ENCODE measurements at regions not wholly inside any gene's neighbourhood (a gene's known extent, or its start where the extent isn't known, plus 50 kb on each side); places are given as distances from the start of the nearest gene placed in this dataset.

DNA sequence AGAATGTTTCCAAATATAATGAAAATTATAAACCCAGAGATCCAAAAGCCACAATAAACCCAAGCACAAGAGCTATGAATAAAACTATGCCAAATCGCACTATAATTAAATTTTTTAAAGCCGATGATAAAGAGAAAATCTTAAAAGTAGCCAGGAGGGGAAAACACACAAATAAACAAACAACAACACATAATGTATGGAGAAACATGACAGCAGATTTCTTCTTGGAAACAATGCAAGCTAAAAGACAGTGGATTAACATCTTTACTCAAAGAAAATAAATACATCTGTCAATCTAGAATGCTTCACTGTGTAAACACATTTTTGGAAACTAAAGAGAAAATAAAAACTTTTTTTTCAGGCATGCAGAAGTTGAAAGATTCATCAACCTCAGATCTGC lies 53.0 kb upstream of the SMOX start:
- CTCF ChIA-PET, result interaction anchor here (0.6 to 2.3 kb wide), 4 partner anchors 11 to 512 kb away, joined by 3 to 5 read pairs (median 4); no protein-coding TSS in a partner anchor
- TF ChIP-seq ZNF24 (tag by site-specific recombination; IDR thresholded peaks at IDR 0.05) (no peak), SETDB1 (IDR thresholded peaks at IDR 0.05; ENCODE audit: insufficient read length, low read length) (peak; percentile 76)

DNA sequence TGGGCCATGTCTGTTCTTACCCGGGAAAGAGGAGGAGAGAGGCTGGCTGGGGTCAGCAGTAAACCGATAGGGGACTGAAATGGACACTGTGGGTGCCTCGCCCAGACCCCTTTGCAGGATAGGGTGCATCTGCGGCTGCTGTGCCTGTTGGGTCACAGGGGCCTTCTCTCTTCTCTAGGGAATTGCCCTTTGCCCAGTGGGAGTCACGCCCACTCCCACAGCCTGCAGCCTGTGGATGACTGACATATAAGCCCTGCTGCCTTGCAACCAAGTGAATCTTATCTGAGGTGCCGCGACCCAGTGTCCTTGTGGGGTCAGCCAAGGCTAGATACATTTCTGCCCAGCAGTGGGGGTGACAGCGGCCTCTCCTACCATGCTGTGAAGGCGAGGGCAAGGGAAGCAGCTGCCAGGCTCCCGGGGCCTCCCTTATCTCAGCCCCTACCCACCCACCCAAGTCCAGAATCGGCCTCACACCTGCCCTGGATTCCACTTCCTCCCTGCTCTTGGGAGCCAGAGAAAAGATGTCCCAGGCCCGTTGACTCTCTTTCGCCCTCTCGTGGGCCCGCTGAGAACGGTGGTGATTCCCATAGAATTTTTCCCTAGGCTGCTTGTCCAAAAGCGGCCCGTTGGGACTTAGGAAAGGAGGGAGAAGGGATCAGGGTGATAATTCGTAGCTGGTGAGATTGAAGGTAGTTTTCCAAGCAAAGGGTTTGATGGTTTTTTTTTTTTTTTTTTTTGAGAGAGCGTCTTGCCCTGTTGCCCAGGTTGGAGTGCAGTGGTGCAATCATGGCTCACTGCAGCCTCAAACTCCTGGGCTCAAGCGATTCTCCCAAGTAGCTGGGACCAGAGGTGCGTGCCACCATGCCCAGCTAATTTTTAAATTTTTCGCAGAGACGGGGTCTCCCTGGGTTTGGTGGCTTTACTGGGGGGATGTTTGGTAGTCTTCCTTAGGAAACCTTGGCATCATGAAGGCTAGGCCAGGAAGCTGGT lies 56.8 kb upstream of the SMOX start:
- no peak overlapping the region for H3K27ac ChIP-seq (ENCODE audit: extremely low read depth, low read depth, low read length)
- no peaks in the 10 kb centered on the region for H3K9me3 ChIP-seq (ENCODE audit: control insufficient read depth, insufficient read depth, low read depth, low read length)
- TF ChIP-seq SETDB1 (IDR thresholded peaks at IDR 0.05; ENCODE audit: insufficient read length, low read length) (no peak), ZNF654 (tag by site-specific recombination; IDR thresholded peaks at IDR 0.05; ENCODE audit: low read depth) (peak; percentile 13; the same call in 1 of the 2 replicates), ZNF146 (tag by site-specific recombination; IDR thresholded peaks at IDR 0.05) (no peak), ZNF404 (tag by site-specific recombination; IDR thresholded peaks at IDR 0.05) (no peak), ZNF394 (tag by site-specific recombination; IDR thresholded peaks at IDR 0.05; ENCODE audit: borderline replicate concordance) (no peak), ZFHX2 (tag by site-specific recombination; conservative IDR thresholded peaks at IDR 0.05) (peak; percentile 52), EGR2 (tag by site-specific recombination; IDR thresholded peaks at IDR 0.05; ENCODE audit: low read depth) (peak; percentile 47)
- TF ChIP-seq, protein P1, sequence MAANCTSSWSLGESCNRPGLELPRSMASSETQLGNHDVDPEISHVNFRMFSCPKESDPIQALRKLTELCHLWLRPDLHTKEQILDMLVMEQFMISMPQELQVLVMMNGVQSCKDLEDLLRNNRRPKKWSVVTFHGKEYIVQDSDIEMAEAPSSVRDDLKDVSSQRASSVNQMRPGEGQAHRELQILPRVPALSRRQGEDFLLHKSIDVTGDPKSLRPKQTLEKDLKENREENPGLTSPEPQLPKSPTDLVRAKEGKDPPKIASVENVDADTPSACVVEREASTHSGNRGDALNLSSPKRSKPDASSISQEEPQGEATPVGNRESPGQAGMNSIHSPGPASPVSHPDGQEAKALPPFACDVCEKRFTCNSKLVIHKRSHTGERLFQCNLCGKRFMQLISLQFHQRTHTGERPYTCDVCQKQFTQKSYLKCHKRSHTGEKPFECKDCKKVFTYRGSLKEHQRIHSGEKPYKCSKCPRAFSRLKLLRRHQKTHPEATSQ (tag by site-specific recombination; IDR thresholded peaks at IDR 0.05), result no peak
- POLR2A ChIA-PET, result interaction anchor here (0.7 kb wide), 2 partner anchors 252 to 324 kb away, joined by 3 to 5 read pairs; partner anchors contain the start of gene ADISSP
- no peaks in the 10 kb centered on the region for H3K4me1 ChIP-seq (ENCODE audit: control insufficient read depth, insufficient read depth, low read length)
- CTCF ChIA-PET, result interaction anchor here (0.6 to 1.6 kb wide), 30 partner anchors 8 to 1842 kb away, joined by 3 to 17 read pairs (median 3); no protein-coding TSS in a partner anchor
- no peaks in the 10 kb centered on the region for H3K36me3 ChIP-seq (ENCODE audit: control insufficient read depth in 2 of 2, insufficient read depth in 1 of 2, low read length in 2 of 2)
- H3K4me3 ChIP-seq (ENCODE audit: low read depth, low read length), result no peak overlapping the region

More for the DNA sequence above, 53.0 kb upstream of the SMOX start:
- POLR2A ChIA-PET, result no interaction called here
- Histone ChIP-seq H3K27ac (ENCODE audit: extremely low read depth, low read depth, low read length) (no peak overlapping the region), H3K4me1 (ENCODE audit: control insufficient read depth, insufficient read depth, low read length) (no peaks in the 10 kb centered on the region), H3K9me3 (ENCODE audit: control insufficient read depth, insufficient read depth, low read depth, low read length) (no peaks in the 10 kb centered on the region), H3K36me3 (ENCODE audit: control insufficient read depth in 2 of 2, insufficient read depth in 1 of 2, low read length in 2 of 2) (no peaks in the 10 kb centered on the region), H3K4me3 (ENCODE audit: low read depth, low read length) (no peak overlapping the region)

DNA sequence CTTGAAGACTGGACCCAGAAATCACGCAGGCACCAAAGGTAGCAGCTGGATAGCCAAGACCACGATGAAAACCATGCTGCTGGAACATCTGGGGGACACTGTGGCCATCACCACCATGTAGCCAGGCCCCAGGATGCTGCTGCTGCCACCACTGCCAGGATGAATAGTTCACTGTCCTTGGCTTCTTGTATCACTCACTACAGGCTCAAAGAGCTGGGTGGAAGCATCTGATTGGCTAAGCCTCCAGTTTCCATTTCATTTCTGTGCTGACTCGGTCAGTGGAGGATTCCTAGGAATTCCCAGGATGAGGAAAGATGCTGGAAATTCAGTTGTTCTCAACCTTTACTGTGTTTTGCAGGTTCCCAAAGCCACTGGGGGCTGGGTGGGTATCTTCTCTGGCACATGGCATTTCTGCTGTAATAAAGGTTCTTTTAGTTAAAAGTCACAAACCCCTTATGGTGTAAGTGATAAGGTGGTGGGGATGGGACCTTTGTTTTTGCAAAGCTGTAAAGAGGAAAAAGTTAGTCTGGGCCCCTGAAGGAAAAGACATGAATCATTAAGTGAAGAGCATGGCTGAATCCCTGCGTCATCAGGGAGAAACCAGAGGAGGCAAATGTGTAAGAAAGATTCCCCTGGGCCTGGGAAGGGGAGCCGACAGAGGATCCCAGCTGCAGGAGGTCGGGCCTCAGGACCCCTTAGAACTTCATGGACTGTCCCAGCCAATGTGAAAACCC lies 57.7 kb upstream of the SMOX start:
- no peaks in the 10 kb centered on the region for H3K36me3 ChIP-seq (ENCODE audit: control insufficient read depth in 2 of 2, insufficient read depth in 1 of 2, low read length in 2 of 2)
- TF ChIP-seq, protein P2, sequence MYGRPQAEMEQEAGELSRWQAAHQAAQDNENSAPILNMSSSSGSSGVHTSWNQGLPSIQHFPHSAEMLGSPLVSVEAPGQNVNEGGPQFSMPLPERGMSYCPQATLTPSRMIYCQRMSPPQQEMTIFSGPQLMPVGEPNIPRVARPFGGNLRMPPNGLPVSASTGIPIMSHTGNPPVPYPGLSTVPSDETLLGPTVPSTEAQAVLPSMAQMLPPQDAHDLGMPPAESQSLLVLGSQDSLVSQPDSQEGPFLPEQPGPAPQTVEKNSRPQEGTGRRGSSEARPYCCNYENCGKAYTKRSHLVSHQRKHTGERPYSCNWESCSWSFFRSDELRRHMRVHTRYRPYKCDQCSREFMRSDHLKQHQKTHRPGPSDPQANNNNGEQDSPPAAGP (tag by site-specific recombination; IDR thresholded peaks at IDR 0.05), result no peak
- TF ChIP-seq ZNF10 (tag by site-specific recombination; IDR thresholded peaks at IDR 0.05) (no peak), ZNF843 (tag by site-specific recombination; IDR thresholded peaks at IDR 0.05) (no peak), ZNF473 (tag by site-specific recombination; IDR thresholded peaks at IDR 0.05) (no peak), ZBTB21 (tag by site-specific recombination; IDR thresholded peaks at IDR 0.05) (no peak), ZNF621 (tag by site-specific recombination; IDR thresholded peaks at IDR 0.05) (no peak), ZBTB1 (tag by site-specific recombination; IDR thresholded peaks at IDR 0.05) (no peak), ZNF571 (tag by site-specific recombination; IDR thresholded peaks at IDR 0.05) (no peak), HOXC10 (CRISPR knock-in tag; IDR thresholded peaks at IDR 0.05) (no peak), HOXA7 (CRISPR knock-in tag; IDR thresholded peaks at IDR 0.05; ENCODE audit: borderline replicate concordance) (no peak), ZNF48 (tag by site-specific recombination; IDR thresholded peaks at IDR 0.05) (no peak), ZNF211 (tag by site-specific recombination; IDR thresholded peaks at IDR 0.05; ENCODE audit: low read depth) (no peak), ZNF366 (tag by site-specific recombination; conservative IDR thresholded peaks at IDR 0.05) (no peak), ZNF138 (tag by site-specific recombination; IDR thresholded peaks at IDR 0.05; ENCODE audit: borderline replicate concordance) (no peak), ZNF404 (tag by site-specific recombination; IDR thresholded peaks at IDR 0.05) (no peak)
- TF ChIP-seq, protein P3, sequence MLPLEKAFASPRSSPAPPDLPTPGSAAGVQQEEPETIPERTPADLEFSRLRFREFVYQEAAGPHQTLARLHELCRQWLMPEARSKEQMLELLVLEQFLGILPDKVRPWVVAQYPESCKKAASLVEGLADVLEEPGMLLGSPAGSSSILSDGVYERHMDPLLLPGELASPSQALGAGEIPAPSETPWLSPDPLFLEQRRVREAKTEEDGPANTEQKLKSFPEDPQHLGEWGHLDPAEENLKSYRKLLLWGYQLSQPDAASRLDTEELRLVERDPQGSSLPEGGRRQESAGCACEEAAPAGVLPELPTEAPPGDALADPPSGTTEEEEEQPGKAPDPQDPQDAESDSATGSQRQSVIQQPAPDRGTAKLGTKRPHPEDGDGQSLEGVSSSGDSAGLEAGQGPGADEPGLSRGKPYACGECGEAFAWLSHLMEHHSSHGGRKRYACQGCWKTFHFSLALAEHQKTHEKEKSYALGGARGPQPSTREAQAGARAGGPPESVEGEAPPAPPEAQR (tag by site-specific recombination; IDR thresholded peaks at IDR 0.05), result no peak
- no peaks in the 10 kb centered on the region for H3K4me1 ChIP-seq (ENCODE audit: control insufficient read depth, insufficient read depth, low read length)
- no peak overlapping the region for H3K4me3 ChIP-seq (ENCODE audit: low read depth, low read length)
- ChIA-PET POLR2A (no interaction called here), CTCF (interaction anchor here (0.6 to 1.2 kb wide), 7 partner anchors 12 to 113 kb away, joined by 3 to 5 read pairs (median 3); no protein-coding TSS in a partner anchor)
- no peaks in the 10 kb centered on the region for H3K9me3 ChIP-seq (ENCODE audit: control insufficient read depth, insufficient read depth, low read depth, low read length)
- no peak overlapping the region for H3K27ac ChIP-seq (ENCODE audit: extremely low read depth, low read depth, low read length)

Data from HEK293 (cell line).